Stimulated activated CD8-positive, alpha-beta memory T cell treated with anti-CD3 and anti-CD28 coated beads, Interleukin-4, amount 100 ng/mL, for 24 hours (primary cell): ENCODE measurements at regions not wholly inside any gene's neighbourhood (a gene's known extent, or its start where the extent isn't known, plus 50 kb on each side); places are given as distances from the start of the nearest gene placed in this dataset.

Experiments
- DNase-seq: peaks from one replicate; pipeline ENCODE4 v3.0.0-alpha.2; 2020; ENCODE audit warnings: low read depth

- no peak for DNase-seq
These were observed 863.1 kb downstream of the MAFB start for GRCh38 chr20:39825950-39826349.

GRCh38 chr20:39825524-39825923, 863.4 kb downstream of the DHX35 start:
- DNase-seq: no peak

GRCh38 chr20:39823224-39823623, 861.1 kb downstream of the DHX35 start:
- no peak for DNase-seq

- no peak for DNase-seq
These were observed 860.5 kb downstream of the DHX35 start for GRCh38 chr20:39822667-39823066.

GRCh38 chr20:39813190-39813829, 851.2 kb downstream of the DHX35 start:
- no peak for DNase-seq

GRCh38 chr20:39812116-39812515, 850.0 kb downstream of the DHX35 start:
- no peak for DNase-seq

GRCh38 chr20:39810309-39810708, 848.2 kb downstream of the DHX35 start:
- DNase-seq: no peak

GRCh38 chr20:39808613-39809012, 846.5 kb downstream of the DHX35 start:
- DNase-seq: no peak

GRCh38 chr20:39800548-39800947, 838.4 kb downstream of the DHX35 start:
- DNase-seq: no peak

- DNase-seq: no peak
These were observed 838.0 kb downstream of the DHX35 start for GRCh38 chr20:39800111-39800510.

GRCh38 chr20:39799366-39799965, 837.3 kb downstream of the DHX35 start:
- DNase-seq: no peak

- DNase-seq: no peak
These were observed 833.5 kb downstream of the DHX35 start for GRCh38 chr20:39795401-39796272.

- no peak for DNase-seq
These were observed 830.2 kb downstream of the DHX35 start for GRCh38 chr20:39792334-39792733.

- no peak for DNase-seq
These were observed 827.3 kb downstream of the DHX35 start for GRCh38 chr20:39789411-39789810.

- DNase-seq: no peak
These were observed 823.2 kb downstream of the DHX35 start for GRCh38 chr20:39785252-39785917.

GRCh38 chr20:39784693-39785092, 822.5 kb downstream of the DHX35 start:
- no peak for DNase-seq

- no peak for DNase-seq
These were observed 816.9 kb downstream of the DHX35 start for GRCh38 chr20:39778847-39779604.

- no peak for DNase-seq
These were observed 816.3 kb downstream of the DHX35 start for GRCh38 chr20:39778431-39778830.

GRCh38 chr20:39777610-39778009, 815.5 kb downstream of the DHX35 start:
- DNase-seq: no peak

- DNase-seq: no peak
These were observed 813.0 kb downstream of the DHX35 start for GRCh38 chr20:39775110-39775509.

- DNase-seq: no peak
These were observed 811.3 kb downstream of the DHX35 start for GRCh38 chr20:39773380-39774000.
